Right lobe of liver (tissue), 4 donors: ENCODE measurements at regions not wholly inside any gene's neighbourhood (a gene's known extent, or its start where the extent isn't known, plus 50 kb on each side); places are given as distances from the start of the nearest gene placed in this dataset.

ENCODE experiments used
- CTCF ChIP-seq, 4 donors: fragments of 200-600 bp in 3 of 4; fragments of 450-650 bp in 1 of 4; IDR thresholded peaks; one replicate each; pipeline versions ENCODE4 v1.5.1 to v1.8.0; 2016 to 2022; ENCODE audit warnings: antibody characterized with exemption in 4 of 4, mild to moderate bottlenecking in 2 of 4
- POLR2A ChIP-seq: fragments of 450-650 bp; IDR thresholded peaks from one replicate; pipeline ENCODE4 v1.6.1; 2017; ENCODE audit warnings: antibody characterized with exemption, mild to moderate bottlenecking
- donor health status: DM: no; HTN: no; CAD: no.
- donor health status: DM: no; HTN: no; CAD: no.
- donor health status: DM: no; HTN: yes; CAD: no.

GRCh38 chr6:166244353-166245045, 63.7 kb downstream of the PRR18 start:
- TF ChIP-seq CTCF (IDR thresholded peaks at IDR 0.05) (no peak), POLR2A (no peak)
